ENCODE measurements at regions not wholly inside any gene's neighbourhood (a gene's known extent, or its start where the extent isn't known, plus 50 kb on each side); places are given as distances from the start of the nearest gene placed in this dataset.
"Not testable (repeated sequence)": the region's sequence is repeated elsewhere in the genome, so short reads cannot be mapped to it uniquely, and the experiment has no call there.

DNA sequence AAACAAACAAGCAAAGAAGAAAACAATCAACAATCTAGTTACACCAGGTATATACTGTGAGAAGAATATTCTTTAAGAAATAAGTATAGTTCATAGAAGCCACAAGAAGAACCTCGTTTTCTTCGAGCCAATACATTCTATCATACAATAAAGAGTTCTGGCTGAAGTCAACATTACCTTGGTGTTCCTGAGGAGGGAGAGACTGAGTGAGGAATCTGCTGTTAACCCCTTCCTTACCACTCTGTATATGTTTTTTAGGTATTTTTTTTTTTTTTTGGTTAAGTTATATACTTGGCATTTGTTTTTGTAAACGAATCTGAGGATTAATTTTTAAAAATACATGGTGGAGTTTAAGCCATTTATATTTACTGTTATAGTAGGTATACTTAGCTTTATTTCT, 412.5 kb downstream of the NUP35 start:
- TF ChIP-seq, protein P1, sequence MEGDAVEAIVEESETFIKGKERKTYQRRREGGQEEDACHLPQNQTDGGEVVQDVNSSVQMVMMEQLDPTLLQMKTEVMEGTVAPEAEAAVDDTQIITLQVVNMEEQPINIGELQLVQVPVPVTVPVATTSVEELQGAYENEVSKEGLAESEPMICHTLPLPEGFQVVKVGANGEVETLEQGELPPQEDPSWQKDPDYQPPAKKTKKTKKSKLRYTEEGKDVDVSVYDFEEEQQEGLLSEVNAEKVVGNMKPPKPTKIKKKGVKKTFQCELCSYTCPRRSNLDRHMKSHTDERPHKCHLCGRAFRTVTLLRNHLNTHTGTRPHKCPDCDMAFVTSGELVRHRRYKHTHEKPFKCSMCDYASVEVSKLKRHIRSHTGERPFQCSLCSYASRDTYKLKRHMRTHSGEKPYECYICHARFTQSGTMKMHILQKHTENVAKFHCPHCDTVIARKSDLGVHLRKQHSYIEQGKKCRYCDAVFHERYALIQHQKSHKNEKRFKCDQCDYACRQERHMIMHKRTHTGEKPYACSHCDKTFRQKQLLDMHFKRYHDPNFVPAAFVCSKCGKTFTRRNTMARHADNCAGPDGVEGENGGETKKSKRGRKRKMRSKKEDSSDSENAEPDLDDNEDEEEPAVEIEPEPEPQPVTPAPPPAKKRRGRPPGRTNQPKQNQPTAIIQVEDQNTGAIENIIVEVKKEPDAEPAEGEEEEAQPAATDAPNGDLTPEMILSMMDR (IDR thresholded peaks at IDR 0.05; ENCODE audit: extremely low read depth, insufficient read depth, missing control alignments) = no peak
- in situ Hi-C loops (cut with MboI; ENCODE audit: low pct_unique_long_range_greater_than_20kb, low sequenced_read_pairs, unreplicated experiment) = no loop called here
- DNase-seq (ENCODE audit: low spot score) = no peak

DNA sequence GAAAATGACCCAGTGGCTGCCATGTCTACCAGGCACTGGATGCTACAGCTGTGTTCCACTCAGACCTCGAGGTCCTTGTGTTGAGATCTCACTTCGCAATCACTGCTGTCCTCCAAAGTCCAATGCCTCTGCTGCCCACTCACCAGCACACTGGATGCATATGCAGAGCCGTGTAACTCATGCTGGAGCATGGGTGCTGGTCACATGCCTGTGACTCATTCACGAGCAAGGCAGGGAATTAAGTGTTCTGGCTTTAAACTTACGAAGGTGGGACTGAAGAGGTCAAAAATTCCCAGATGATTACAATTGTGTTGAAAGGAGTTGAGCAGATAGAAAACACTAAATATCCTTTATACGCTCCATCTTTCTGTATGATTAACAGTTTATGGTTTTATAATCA, 417.5 kb downstream of the NUP35 start:
- DNase-seq (ENCODE audit: low spot score) = no peak
- TF ChIP-seq, protein P1 (IDR thresholded peaks at IDR 0.05; ENCODE audit: extremely low read depth, insufficient read depth, missing control alignments) = no peak
- in situ Hi-C loops (cut with MboI; ENCODE audit: low pct_unique_long_range_greater_than_20kb, low sequenced_read_pairs, unreplicated experiment) = no loop called here

DNA sequence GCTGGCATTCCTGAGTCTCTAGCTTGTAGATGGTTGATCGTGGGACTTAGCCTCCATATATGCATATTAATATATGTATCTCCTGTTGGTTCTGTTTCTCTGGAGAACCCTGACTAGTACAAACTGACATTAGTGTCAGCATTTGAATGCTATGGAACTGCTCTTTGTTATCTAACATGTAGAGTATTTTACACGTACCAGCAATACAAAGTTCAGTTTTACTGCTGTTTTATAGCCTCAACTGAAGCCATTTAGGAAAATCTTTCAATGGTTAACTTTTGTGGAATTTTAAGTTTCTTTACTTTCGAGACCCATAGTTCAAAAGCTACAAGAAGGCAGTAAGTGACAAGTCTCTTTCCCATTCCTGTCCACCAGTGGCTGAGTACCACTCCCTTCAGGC, 418.4 kb downstream of the NUP35 start:
- TF ChIP-seq, protein P1 (IDR thresholded peaks at IDR 0.05; ENCODE audit: extremely low read depth, insufficient read depth, missing control alignments) = no peak
- DNase-seq (ENCODE audit: low spot score) = no peak
- in situ Hi-C loops (cut with MboI; ENCODE audit: low pct_unique_long_range_greater_than_20kb, low sequenced_read_pairs, unreplicated experiment) = no loop called here

DNA sequence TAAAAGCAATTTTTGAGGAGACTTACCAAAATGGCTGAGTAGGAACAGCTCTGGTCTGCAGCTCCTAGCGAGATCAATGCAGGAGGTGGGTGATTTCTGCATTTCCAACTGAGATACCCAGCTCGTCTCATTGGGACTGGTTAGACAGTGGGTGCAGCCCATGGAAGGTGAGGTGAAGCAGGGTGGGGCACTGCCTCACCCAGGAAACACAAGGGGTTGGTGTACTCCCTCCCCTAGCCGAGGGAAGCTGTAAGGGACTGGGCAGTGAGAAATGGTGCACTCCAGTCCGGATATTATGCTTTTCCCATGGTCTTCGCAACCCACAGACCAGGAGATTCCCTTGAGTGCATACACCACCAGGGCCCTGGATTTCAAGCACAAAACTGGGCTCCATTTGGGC, 419.0 kb downstream of the NUP35 start:
- no peak for DNase-seq (ENCODE audit: low spot score)
- TF ChIP-seq, protein P1 (IDR thresholded peaks at IDR 0.05; ENCODE audit: extremely low read depth, insufficient read depth, missing control alignments) = no peak
- in situ Hi-C loops (cut with MboI; ENCODE audit: low pct_unique_long_range_greater_than_20kb, low sequenced_read_pairs, unreplicated experiment) = no loop called here

DNA sequence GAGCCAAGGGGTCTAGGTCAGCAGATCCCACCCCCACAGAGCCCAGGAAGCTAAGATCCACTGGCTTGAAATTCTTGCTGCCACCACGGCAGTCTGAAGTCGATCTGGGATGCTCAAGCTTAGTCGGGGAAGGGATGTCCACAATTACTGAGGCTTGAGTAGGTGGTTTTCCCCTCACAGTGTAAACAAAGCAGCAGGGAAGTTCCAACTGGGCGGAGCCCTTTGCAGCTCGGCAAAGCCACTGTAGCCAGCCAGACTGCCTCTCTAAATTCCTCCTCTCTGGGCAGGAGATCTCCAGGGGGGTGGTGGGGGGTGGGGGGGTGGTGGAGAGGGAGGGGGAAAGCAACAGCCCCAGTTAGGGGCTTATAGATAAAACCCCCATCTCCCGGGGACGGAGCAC, 419.5 kb downstream of the NUP35 start:
- in situ Hi-C loops (cut with MboI; ENCODE audit: low pct_unique_long_range_greater_than_20kb, low sequenced_read_pairs, unreplicated experiment) = no loop called here
- TF ChIP-seq, protein P1 (IDR thresholded peaks at IDR 0.05; ENCODE audit: extremely low read depth, insufficient read depth, missing control alignments) = no peak
- DNase-seq (ENCODE audit: low spot score) = peak; percentile 33

DNA sequence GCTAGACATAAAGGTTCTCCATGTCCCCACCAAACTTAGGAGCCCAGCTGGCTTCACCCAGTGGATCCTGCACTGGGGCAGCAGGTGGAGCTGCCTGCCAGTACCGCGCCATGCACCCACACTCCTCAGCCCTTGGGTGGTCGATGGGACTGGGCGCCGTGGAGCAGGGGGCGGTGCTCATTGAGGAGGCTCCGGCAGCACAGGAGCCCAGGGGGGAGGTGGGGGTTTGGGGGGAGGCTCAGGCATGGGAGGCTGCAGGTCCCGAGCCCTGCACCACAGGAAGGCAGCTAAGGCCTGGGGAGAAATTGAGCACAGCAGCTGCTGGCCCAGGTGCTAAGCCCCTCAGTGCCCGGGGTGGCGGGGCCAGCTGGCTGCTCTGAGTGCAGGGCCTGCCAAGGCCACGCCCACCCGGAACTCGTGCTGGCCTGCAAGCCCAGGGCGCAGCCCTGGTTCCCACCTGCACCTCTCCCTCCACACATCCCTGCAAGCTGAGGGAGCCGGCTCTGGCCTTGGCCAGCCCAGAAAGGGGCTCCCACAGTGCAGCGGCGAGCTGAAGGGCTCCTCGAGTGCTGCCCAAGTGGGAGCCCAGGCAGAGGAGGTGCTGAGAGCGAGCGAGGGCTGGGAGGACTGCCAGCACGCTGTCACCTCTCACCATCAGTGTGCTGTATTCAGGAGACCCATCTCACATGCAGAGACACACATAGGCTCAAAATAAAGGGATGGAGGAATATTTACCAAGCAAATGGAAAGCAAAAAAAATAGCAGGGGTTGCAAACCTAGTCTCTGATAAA, 422.5 kb downstream of the NUP35 start:
- DNase-seq (ENCODE audit: low spot score); in situ Hi-C loops (cut with MboI; ENCODE audit: low pct_unique_long_range_greater_than_20kb, low sequenced_read_pairs, unreplicated experiment): not testable (repeated sequence)

DNA sequence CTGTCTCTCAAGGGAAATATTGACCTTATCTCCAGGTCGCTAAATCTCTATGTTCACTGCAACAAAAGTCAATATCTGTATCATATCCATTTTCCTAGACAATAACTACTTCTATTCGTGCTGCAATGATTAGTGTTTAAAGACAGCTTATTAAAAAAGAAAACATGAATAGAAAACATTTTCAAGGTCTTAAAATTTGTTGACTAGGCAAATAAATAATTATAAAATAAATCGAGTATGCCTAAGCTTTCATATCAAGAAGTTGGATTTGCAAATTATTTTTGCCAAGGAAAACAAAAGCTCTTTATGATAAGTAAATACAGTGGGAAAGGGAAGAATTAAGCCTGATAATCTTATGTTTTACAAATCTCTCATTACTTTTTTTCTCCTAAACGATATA, 428.5 kb downstream of the NUP35 start:
- TF ChIP-seq, protein P1 (IDR thresholded peaks at IDR 0.05; ENCODE audit: extremely low read depth, insufficient read depth, missing control alignments) = no peak
- no peak for DNase-seq (ENCODE audit: low spot score)
- in situ Hi-C loops (cut with MboI; ENCODE audit: low pct_unique_long_range_greater_than_20kb, low sequenced_read_pairs, unreplicated experiment) = no loop called here
